ENCODE measurements at regions not wholly inside any gene's neighbourhood (a gene's known extent, or its start where the extent isn't known, plus 50 kb on each side); places are given as distances from the start of the nearest gene placed in this dataset.
"Not testable (repeated sequence)": the region's sequence is repeated elsewhere in the genome, so short reads cannot be mapped to it uniquely, and the experiment has no call there.

- DNase-seq = no peak
These were observed 69.4 kb downstream of the SAMD9 start for GRCh38 chr7:93048136-93048930.

- DNase-seq = no peak
These were observed 70.2 kb downstream of the SAMD9 start for GRCh38 chr7:93047514-93048099.

GRCh38 chr7:93046641-93047040 is 71.1 kb downstream of the SAMD9 start:
- DNase-seq = no peak

GRCh38 chr7:93044147-93044810 is 73.5 kb downstream of the SAMD9 start:
- no peak for DNase-seq

- no peak for DNase-seq
These were observed 74.3 kb downstream of the SAMD9 start for GRCh38 chr7:93043385-93043985.

- DNase-seq = no peak
These were observed 77.4 kb downstream of the SAMD9 start for GRCh38 chr7:93040355-93040754.

- DNase-seq = no peak
These were observed 78.0 kb downstream of the SAMD9 start for GRCh38 chr7:93039786-93040185.

GRCh38 chr7:93039282-93039681 is 78.5 kb downstream of the SAMD9 start:
- DNase-seq = no peak

GRCh38 chr7:93036807-93037206 is 81.0 kb downstream of the SAMD9 start:
- DNase-seq = no peak

- no peak for DNase-seq
These were observed 81.6 kb downstream of the SAMD9 start for GRCh38 chr7:93036149-93036640.

- no peak for DNase-seq
These were observed 86.0 kb downstream of the SAMD9 start for GRCh38 chr7:93031795-93032194.

GRCh38 chr7:93030605-93031225 is 87.1 kb downstream of the SAMD9 start:
- DNase-seq = no peak

GRCh38 chr7:93029056-93029455 is 88.7 kb downstream of the SAMD9 start:
- DNase-seq = no peak

- no peak for DNase-seq
These were observed 89.2 kb downstream of the SAMD9 start for GRCh38 chr7:93028610-93029009.

- no peak for DNase-seq
These were observed 90.7 kb downstream of the SAMD9 start for GRCh38 chr7:93027044-93027443.

GRCh38 chr7:93026425-93026824 is 91.4 kb downstream of the SAMD9 start:
- no peak for DNase-seq

GRCh38 chr7:93025389-93025788 is 92.4 kb downstream of the SAMD9 start:
- DNase-seq = no peak

GRCh38 chr7:93022931-93023478 is 94.8 kb downstream of the SAMD9 start:
- DNase-seq = not testable (repeated sequence)

- no peak for DNase-seq
These were observed 96.0 kb downstream of the SAMD9 start for GRCh38 chr7:93021748-93022147.

GRCh38 chr7:93018716-93019115 is 99.1 kb downstream of the SAMD9 start:
- no peak for DNase-seq

GRCh38 chr7:93016681-93017381 is 100.9 kb downstream of the SAMD9 start:
- DNase-seq = no peak
